Panc1 (cell line): ENCODE measurements at regions not wholly inside any gene's neighbourhood (a gene's known extent, or its start where the extent isn't known, plus 50 kb on each side); places are given as distances from the start of the nearest gene placed in this dataset.

Experiments
- POLR2AphosphoS5 ChIP-seq: IDR thresholded peaks from 2 replicates; pipeline ENCODE4 v1.6.1; 2012; ENCODE audit warnings: mild to moderate bottlenecking, low read depth, low read length, moderate library complexity
- SIN3A ChIP-seq: IDR thresholded peaks from 2 replicates; pipeline ENCODE4 v1.6.1; 2012; ENCODE audit warnings: low read depth, mild to moderate bottlenecking, low read length, moderate library complexity, borderline replicate concordance; ENCODE audit not compliant: insufficient read depth
- TCF7L2 ChIP-seq: IDR thresholded peaks from 2 replicates; pipeline ENCODE4 v1.6.1; 2011; ENCODE audit warnings: mild to moderate bottlenecking, low read depth, low read length, inconsistent platforms
- TF ChIP-seq, protein P1 (sequence below): fragments of 450-650 bp; IDR thresholded peaks from 2 replicates; pipeline ENCODE4 v1.5.1; 2017; ENCODE audit warnings: mild to moderate bottlenecking
- TF ChIP-seq, protein P2 (sequence below), 2 experiments: IDR thresholded peaks; 2 replicates each; pipeline ENCODE4 v1.6.1; 2011 to 2012; ENCODE audit warnings: low read depth in 2 of 2, control low read depth in 1 of 2, low read length in 1 of 2, mild to moderate bottlenecking in 1 of 2, moderate library complexity in 1 of 2; ENCODE audit not compliant: insufficient read depth in 1 of 2

DNA sequence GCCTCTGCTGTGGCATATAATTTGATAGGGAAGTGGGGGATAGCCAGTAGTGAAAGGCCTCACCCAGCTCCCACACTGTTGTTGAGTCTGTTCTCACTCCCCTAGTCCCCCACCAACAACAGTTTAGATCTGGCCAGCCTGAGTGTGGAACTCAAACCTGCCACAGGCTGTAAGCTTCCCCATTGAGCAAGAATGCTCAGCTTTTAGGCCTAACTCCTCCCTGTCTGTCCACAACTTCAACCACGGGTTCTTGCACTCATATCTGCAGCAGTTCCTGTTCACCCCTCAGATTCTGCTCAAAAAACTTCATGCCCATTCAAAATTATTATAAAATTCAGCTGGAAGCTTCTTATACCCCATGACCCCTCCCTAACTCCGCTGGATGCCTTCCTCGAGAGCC is 975.1 kb downstream of the NSUN3 start:
- TF ChIP-seq, protein P1, sequence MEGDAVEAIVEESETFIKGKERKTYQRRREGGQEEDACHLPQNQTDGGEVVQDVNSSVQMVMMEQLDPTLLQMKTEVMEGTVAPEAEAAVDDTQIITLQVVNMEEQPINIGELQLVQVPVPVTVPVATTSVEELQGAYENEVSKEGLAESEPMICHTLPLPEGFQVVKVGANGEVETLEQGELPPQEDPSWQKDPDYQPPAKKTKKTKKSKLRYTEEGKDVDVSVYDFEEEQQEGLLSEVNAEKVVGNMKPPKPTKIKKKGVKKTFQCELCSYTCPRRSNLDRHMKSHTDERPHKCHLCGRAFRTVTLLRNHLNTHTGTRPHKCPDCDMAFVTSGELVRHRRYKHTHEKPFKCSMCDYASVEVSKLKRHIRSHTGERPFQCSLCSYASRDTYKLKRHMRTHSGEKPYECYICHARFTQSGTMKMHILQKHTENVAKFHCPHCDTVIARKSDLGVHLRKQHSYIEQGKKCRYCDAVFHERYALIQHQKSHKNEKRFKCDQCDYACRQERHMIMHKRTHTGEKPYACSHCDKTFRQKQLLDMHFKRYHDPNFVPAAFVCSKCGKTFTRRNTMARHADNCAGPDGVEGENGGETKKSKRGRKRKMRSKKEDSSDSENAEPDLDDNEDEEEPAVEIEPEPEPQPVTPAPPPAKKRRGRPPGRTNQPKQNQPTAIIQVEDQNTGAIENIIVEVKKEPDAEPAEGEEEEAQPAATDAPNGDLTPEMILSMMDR = no peak
- no peak for TF ChIP-seq TCF7L2
- no peak for TF ChIP-seq POLR2AphosphoS5
- TF ChIP-seq, protein P2, sequence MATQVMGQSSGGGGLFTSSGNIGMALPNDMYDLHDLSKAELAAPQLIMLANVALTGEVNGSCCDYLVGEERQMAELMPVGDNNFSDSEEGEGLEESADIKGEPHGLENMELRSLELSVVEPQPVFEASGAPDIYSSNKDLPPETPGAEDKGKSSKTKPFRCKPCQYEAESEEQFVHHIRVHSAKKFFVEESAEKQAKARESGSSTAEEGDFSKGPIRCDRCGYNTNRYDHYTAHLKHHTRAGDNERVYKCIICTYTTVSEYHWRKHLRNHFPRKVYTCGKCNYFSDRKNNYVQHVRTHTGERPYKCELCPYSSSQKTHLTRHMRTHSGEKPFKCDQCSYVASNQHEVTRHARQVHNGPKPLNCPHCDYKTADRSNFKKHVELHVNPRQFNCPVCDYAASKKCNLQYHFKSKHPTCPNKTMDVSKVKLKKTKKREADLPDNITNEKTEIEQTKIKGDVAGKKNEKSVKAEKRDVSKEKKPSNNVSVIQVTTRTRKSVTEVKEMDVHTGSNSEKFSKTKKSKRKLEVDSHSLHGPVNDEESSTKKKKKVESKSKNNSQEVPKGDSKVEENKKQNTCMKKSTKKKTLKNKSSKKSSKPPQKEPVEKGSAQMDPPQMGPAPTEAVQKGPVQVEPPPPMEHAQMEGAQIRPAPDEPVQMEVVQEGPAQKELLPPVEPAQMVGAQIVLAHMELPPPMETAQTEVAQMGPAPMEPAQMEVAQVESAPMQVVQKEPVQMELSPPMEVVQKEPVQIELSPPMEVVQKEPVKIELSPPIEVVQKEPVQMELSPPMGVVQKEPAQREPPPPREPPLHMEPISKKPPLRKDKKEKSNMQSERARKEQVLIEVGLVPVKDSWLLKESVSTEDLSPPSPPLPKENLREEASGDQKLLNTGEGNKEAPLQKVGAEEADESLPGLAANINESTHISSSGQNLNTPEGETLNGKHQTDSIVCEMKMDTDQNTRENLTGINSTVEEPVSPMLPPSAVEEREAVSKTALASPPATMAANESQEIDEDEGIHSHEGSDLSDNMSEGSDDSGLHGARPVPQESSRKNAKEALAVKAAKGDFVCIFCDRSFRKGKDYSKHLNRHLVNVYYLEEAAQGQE (IDR thresholded peaks at IDR 0.05; ENCODE audit: insufficient read depth in 1 of 2, low read depth in 2 of 2, low read length in 1 of 2) = no peak
- TF ChIP-seq SIN3A = no peak
